GM19238 (cell line): ENCODE measurements at regions not wholly inside any gene's neighbourhood (a gene's known extent, or its start where the extent isn't known, plus 50 kb on each side); places are given as distances from the start of the nearest gene placed in this dataset.
"Not testable (repeated sequence)": the region's sequence is repeated elsewhere in the genome, so short reads cannot be mapped to it uniquely, and the experiment has no call there.

Source experiments
- DNase-seq: peaks from one replicate; pipeline ENCODE4 v3.0.0; 2011; ENCODE audit warnings: low spot score; ENCODE audit not compliant: insufficient read length

DNA sequence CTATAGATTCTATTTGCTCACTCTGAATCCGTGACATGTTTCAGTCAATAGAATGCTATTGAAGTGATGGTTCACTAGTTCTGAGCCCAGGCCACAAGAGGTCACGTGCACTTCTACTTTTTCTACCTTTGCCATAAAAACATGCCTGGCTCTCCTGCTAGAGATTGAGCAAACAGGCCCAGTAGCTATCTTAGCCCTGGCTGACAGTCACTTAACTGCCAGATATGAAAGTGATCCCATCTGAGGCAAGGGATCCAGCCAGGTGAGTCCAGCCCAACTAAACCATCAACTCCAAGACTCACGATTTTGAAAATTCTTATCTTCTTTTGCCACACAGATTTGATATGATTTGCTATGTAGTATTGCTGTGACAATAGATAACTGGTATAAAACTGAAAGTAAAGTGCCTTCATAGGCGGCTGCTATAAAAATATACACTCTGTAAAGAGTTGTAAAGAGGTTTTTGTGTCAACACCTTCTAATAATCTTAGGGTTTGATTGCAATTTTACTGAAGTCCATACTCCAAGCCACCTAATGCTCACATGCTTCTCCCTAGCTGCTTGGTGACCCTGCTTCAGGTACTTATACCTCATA, 937.7 kb upstream of the SOX9 start:
- DNase-seq: no peak

- no peak for DNase-seq
These were observed 936.1 kb upstream of the SOX9 start for GRCh38 chr17:71184716-71185115.

GRCh38 chr17:71187145-71187878, 933.5 kb upstream of the SOX9 start:
- no peak for DNase-seq

GRCh38 chr17:71188811-71189492, 931.9 kb upstream of the SOX9 start:
- DNase-seq: no peak

- DNase-seq: no peak
These were observed 931.4 kb upstream of the SOX9 start for GRCh38 chr17:71189493-71189831.

GRCh38 chr17:71192039-71192555, 928.7 kb upstream of the SOX9 start:
- DNase-seq: no peak

DNA sequence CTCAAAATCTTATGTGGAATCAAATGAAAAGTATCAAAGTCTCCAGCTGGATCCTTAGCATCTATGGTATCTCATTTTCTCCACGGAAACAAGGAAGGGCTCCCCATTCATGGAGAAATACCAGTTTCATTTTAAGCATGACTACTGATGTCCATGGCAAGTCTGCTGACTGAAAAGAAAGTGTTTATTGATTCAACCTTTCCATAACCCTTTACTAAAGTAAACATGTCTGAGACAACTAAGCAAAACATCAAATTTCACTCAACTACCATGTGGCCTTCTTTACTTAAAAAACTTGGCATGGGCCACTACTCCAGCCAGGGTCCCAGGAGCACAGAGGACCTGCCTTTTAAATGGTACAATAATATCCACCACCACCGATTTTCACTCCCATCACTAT, 928.0 kb upstream of the SOX9 start:
- DNase-seq: no peak

DNA sequence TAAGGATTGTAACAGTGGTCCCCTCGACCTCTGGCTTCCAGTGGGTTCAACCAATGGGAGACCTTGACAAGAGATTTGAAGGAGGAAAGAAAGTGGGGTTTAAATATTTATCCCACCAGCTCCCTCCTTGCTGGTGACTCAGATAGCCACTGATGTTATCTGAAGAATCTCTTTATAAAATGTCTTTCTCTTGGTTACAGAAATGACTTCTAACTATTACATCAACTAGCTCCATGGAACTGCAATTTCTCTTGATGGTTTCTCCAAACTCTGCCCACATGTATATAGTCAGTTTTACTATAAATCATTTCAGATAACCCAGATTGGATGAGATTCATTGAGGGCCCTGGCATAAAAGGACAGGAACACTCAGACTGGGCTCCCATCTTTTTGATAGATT, 920.2 kb upstream of the SOX9 start:
- DNase-seq: no peak

GRCh38 chr17:71201639-71202038, 919.2 kb upstream of the SOX9 start:
- no peak for DNase-seq

GRCh38 chr17:71202449-71202848, 918.4 kb upstream of the SOX9 start:
- DNase-seq: no peak

DNA sequence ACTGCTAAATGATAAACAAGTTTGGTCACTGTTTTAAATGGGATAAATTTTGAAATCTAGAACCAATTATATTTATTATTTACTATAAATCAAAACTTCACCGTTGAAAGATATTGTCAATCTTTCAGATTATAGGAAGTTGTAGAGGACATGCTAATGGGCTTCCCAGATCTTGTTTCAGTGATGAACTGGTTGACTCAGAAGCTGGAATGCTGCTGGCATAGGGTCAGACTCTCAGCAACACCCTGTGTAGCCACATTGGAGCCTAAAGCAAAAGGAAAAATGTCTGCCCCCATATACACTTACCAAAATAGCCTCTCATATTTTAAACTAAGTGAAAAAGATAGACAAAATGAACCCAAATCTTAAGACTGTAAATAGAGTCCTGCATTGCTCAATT, 916.9 kb upstream of the SOX9 start:
- DNase-seq: no peak

- not testable (repeated sequence) for DNase-seq
These were observed 914.9 kb upstream of the SOX9 start for GRCh38 chr17:71205951-71206350.

DNA sequence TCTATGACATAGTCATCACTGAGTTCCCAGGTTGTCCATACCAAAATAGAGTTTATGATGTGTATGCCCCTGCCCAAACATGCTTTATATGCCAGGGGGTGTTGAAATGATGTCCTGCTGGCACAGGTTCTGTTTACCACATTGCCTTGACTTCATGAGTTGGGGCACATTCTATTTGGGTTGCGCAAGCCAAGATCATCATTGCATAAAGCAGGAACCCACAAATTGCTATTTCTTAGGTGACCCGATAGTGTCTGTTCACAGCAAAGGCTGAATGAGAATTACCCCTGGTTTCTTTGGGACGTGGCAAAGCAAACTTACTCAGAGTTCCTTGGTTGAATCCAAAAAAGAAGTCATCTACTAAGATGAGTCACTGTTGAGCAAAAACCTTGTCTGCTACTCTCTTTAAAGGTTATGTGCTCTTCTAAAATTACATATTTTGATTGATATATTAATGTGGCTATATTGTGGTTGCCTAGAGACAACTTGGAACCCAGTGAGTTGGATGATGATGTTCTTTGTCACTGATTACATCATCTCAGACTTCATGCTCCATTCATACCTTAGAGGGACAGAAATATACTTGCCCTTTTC, 912.6 kb upstream of the SOX9 start:
- no peak for DNase-seq

GRCh38 chr17:71213936-71214335, 906.9 kb upstream of the SOX9 start:
- DNase-seq: no peak

DNA sequence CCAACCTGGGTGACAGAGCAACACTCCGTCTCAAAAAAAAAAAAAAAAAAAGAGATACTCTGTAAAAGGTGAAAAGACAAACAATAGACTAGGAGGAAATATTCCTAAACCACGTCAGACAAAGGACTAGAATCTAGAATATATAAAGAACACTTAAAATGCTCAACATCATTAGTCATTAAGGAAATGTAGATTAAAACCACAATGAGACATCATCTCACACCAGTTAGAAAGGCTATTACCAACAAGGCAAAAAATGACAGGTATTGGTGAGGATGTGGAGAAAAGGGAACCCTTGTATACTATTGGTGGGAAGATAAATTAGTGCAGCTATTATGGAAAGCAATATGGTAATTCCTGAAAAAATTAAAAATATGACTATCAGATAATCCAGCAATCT, 903.1 kb upstream of the SOX9 start:
- no peak for DNase-seq

- DNase-seq: no peak
These were observed 895.8 kb upstream of the SOX9 start for GRCh38 chr17:71224824-71225575.

DNA sequence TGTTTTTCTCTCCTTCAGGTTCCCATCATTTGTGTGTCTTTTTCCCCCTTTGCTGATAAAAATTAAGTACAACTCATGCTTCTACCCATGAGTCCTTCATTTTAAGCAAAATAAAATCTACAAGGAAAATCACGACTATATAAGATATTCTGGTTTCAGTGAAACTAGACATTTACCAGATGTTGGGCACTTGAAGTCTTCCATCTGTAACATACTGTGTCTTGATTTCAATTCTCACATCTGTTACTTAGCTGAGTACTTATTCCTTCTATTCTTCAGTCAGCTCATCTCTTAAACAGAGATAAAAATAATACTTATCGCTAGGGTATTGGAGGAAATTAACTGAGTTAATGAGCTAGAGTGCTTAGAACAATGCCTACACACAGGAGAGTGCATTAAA, 893.0 kb upstream of the SOX9 start:
- no peak for DNase-seq

- DNase-seq: no peak
These were observed 891.8 kb upstream of the SOX9 start for GRCh38 chr17:71229070-71229469.

DNA sequence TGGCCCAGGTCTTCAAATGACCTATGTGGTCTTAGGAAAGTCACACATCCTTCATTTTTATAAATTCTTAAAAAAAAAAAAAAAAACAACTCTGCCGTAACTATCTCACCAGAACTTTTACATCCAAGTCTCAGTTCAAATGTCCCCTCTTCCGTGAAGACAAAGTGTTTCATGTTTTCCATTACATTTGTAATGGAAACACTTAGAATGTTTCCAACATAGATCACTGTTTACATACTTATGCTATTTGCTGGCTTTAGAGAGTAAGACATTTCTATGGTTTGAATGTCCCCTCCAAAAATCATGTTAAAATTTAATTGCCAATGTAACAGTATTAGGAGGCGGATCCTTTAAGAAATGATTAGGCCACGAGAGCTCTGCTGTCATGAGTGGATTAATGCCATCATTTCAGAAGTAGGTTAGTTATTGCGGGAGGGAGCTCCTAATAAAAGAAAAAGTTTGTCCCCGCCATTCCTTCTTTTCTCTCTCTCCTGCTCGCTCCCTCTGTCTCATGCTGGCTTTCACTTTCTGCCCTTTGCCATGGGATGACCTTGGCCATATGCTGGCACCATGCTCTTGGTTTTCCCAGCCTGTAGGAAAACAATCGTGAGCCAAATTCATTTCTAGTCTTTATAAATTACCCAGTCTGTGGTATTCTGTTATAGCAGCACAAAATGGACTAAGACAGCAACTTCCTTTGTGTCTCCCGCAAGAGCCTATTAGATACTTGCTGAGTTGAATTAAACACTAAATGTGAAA, 887.8 kb upstream of the SOX9 start:
- no peak for DNase-seq

- no peak for DNase-seq
These were observed 886.5 kb upstream of the SOX9 start for GRCh38 chr17:71234349-71234748.
